ENCODE measurements at regions not wholly inside any gene's neighbourhood (a gene's known extent, or its start where the extent isn't known, plus 50 kb on each side); places are given as distances from the start of the nearest gene placed in this dataset.
A peak's percentile ranks its signal among the peaks of the same experiment; 100 is the strongest.
"Not testable (repeated sequence)": the region's sequence is repeated elsewhere in the genome, so short reads cannot be mapped to it uniquely, and the experiment has no call there.

DNA sequence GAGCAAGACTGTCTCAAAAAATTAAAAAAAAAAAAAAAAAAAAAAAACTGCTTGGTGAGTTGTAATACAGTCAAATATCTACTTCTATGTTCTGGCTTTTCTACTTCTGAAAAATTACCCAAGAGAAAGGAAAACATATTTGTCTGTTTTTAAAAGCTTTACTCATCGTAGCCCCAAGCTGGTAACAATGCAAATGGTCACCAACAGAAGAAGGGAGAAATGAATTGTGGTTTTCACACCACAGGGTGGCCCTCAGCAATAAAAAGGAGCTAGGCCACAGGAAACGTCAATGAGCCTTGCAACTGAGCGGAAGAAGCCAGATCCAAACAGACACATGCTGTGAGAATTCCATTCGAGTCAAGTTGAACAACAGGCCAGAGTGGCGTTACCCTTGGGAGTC, 121.0 kb downstream of the CDRT15L2 start:
- H3K27me3 ChIP-seq (ENCODE audit: insufficient read depth, low read length); H4K20me1 ChIP-seq (ENCODE audit: insufficient read depth); H3K9me3 ChIP-seq (ENCODE audit: control insufficient read depth in 1 of 2, insufficient read depth in 1 of 2, low read depth in 1 of 2, low read length in 2 of 2); H2AFZ ChIP-seq (ENCODE audit: low read depth, low read length, poor library complexity, severe bottlenecking); H3K27ac ChIP-seq (ENCODE audit: low read depth, low read length); H3K4me1 ChIP-seq (ENCODE audit: control insufficient read depth in 1 of 2, insufficient read depth in 2 of 2, low read length in 2 of 2); DNase-seq (ENCODE audit: low read depth, low spot score); CTCF ChIA-PET; BruUV-seq (replicated peaks); H3K4me2 ChIP-seq (ENCODE audit: low read length); intact Hi-C loops (cut with micrococcal nuclease); H3K4me3 ChIP-seq (replicated peaks in 1 of 2; ENCODE audit: low read depth in 1 of 2, low read length in 2 of 2); H3K9me2 ChIP-seq (ENCODE audit: insufficient read depth); POLR2A ChIA-PET; H3K9ac ChIP-seq (ENCODE audit: low read length); RAD21 ChIA-PET (ENCODE audit: low non-redundant PET in 1 of 2, low total read pairs in 2 of 2, uncharacterized antibody in 2 of 2, unreplicated experiment in 2 of 2); H3K79me2 ChIP-seq (ENCODE audit: insufficient read depth, low read length); H3K36me3 ChIP-seq (ENCODE audit: control insufficient read depth in 1 of 2, insufficient read depth in 2 of 2, low read length in 2 of 2): not testable (repeated sequence)
- TF ChIP-seq, protein P1, sequence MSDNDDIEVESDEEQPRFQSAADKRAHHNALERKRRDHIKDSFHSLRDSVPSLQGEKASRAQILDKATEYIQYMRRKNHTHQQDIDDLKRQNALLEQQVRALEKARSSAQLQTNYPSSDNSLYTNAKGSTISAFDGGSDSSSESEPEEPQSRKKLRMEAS (IDR thresholded peaks at IDR 0.05), result 0 out of 2 replicates have a peak, but pooled peaks have one; percentile 14
- ATAC-seq, result peak; percentile 84

DNA sequence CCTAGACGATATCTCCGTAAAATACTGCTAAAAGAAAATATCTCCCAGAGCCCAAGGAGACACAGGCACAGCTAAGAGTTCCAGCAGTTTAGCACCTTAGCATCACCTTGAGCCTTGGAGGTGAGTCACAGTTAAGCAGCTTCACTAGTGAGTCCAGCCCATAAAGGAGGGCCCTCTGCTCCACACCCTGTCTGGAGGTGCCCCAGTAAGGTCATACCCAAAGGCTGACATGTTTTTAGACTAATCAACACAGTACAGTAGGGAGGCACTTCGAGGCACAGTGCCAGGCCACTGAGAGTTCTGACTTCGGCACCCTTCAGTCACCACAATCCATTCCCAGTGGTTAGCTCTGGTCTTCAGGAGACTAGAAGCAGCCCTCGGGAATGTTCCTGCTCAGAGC, 121.8 kb downstream of the CDRT15L2 start:
- H3K9me2 ChIP-seq (ENCODE audit: insufficient read depth); CTCF ChIA-PET; H3K9ac ChIP-seq (ENCODE audit: low read length); RAD21 ChIA-PET (ENCODE audit: low non-redundant PET in 1 of 2, low total read pairs in 2 of 2, uncharacterized antibody in 2 of 2, unreplicated experiment in 2 of 2); H3K4me3 ChIP-seq (replicated peaks in 1 of 2; ENCODE audit: low read depth in 1 of 2, low read length in 2 of 2); H3K36me3 ChIP-seq (ENCODE audit: control insufficient read depth in 1 of 2, insufficient read depth in 2 of 2, low read length in 2 of 2); BruUV-seq (replicated peaks); H4K20me1 ChIP-seq (ENCODE audit: insufficient read depth); H3K27ac ChIP-seq (ENCODE audit: low read depth, low read length); H3K4me1 ChIP-seq (ENCODE audit: control insufficient read depth in 1 of 2, insufficient read depth in 2 of 2, low read length in 2 of 2); intact Hi-C loops (cut with micrococcal nuclease); H2AFZ ChIP-seq (ENCODE audit: low read depth, low read length, poor library complexity, severe bottlenecking); H3K27me3 ChIP-seq (ENCODE audit: insufficient read depth, low read length); DNase-seq (ENCODE audit: low read depth, low spot score); H3K9me3 ChIP-seq (ENCODE audit: control insufficient read depth in 1 of 2, insufficient read depth in 1 of 2, low read depth in 1 of 2, low read length in 2 of 2); H3K79me2 ChIP-seq (ENCODE audit: insufficient read depth, low read length); POLR2A ChIA-PET: not testable (repeated sequence)
- peak; percentile 75 for ATAC-seq
- H3K4me2 ChIP-seq (ENCODE audit: low read length), result 0 out of 2 replicates have a peak overlapping the region, but pooled peaks have one; percentile 14

DNA sequence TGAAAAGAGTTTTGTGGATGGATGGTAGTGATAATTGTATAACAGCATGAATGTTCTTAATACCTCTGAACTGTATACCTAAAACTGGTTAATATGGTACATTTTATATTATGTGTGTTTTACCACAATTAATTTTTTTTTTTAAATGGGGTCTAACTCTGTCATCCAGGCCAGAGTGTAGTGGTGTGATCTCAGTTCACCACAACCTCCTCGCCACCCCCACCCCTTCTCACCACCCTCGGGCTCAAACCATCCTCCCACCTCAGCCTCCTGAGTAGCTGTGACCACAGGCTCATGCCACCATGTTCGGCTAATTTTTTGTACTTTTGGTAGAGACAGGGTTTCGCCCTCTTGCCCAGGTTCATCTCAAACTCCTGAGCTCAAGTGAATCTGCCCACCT, 123.2 kb downstream of the CDRT15L2 start:
- peaks cover 4 to 6% of the 10 kb centered on the region in 2 experiments; a peak in 2 of 4 replicates for H3K4me1 ChIP-seq (ENCODE audit: control insufficient read depth in 1 of 2, insufficient read depth in 2 of 2, low read length in 2 of 2)
- ChIA-PET RAD21 (ENCODE audit: low non-redundant PET in 1 of 2, low total read pairs in 2 of 2, uncharacterized antibody in 2 of 2, unreplicated experiment in 2 of 2) (no interaction called here), CTCF (no interaction called here), POLR2A (no interaction called here)
- no peak overlapping the region for H3K9ac ChIP-seq (ENCODE audit: low read length)
- no peaks in the 10 kb centered on the region for H3K9me2 ChIP-seq (ENCODE audit: insufficient read depth)
- no peaks in the 10 kb centered on the region for H3K79me2 ChIP-seq (ENCODE audit: insufficient read depth, low read length)
- DNase-seq (ENCODE audit: low read depth, low spot score) (no peak), ATAC-seq (no peak)
- BruUV-seq (replicated peaks), result no TSS peak
- intact Hi-C loops (cut with micrococcal nuclease), result no loop called here
- no peak overlapping the region for H3K4me2 ChIP-seq (ENCODE audit: low read length)
- no peaks in the 10 kb centered on the region for H3K9me3 ChIP-seq (ENCODE audit: control insufficient read depth in 1 of 2, insufficient read depth in 1 of 2, low read depth in 1 of 2, low read length in 2 of 2)
- no peaks in the 10 kb centered on the region for H3K36me3 ChIP-seq (ENCODE audit: control insufficient read depth in 1 of 2, insufficient read depth in 2 of 2, low read length in 2 of 2)
- H4K20me1 ChIP-seq (ENCODE audit: insufficient read depth), result no peaks in the 10 kb centered on the region
- no peak overlapping the region for H3K27ac ChIP-seq (ENCODE audit: low read depth, low read length)
- H3K27me3 ChIP-seq (ENCODE audit: insufficient read depth, low read length), result no peaks in the 10 kb centered on the region
- H2AFZ ChIP-seq (ENCODE audit: low read depth, low read length, poor library complexity, severe bottlenecking), result no peak overlapping the region
- H3K4me3 ChIP-seq (replicated peaks in 1 of 2; ENCODE audit: low read depth in 1 of 2, low read length in 2 of 2), result no peak overlapping the region
- TF ChIP-seq POLR2AphosphoS5 (IDR thresholded peaks at IDR 0.05; ENCODE audit: low read depth, low read length) (no peak), ELF1 (IDR thresholded peaks at IDR 0.05; ENCODE audit: borderline replicate concordance, low read depth) (no peak), POLR2A (IDR thresholded peaks at IDR 0.05; ENCODE audit: borderline replicate concordance, extremely low read depth, insufficient read depth, insufficient read length) (no peak), SRF (IDR thresholded peaks at IDR 0.05; ENCODE audit: low read depth) (no peak), SIN3A (IDR thresholded peaks at IDR 0.05; ENCODE audit: low read depth) (no peak)
- TF ChIP-seq, protein P2, sequence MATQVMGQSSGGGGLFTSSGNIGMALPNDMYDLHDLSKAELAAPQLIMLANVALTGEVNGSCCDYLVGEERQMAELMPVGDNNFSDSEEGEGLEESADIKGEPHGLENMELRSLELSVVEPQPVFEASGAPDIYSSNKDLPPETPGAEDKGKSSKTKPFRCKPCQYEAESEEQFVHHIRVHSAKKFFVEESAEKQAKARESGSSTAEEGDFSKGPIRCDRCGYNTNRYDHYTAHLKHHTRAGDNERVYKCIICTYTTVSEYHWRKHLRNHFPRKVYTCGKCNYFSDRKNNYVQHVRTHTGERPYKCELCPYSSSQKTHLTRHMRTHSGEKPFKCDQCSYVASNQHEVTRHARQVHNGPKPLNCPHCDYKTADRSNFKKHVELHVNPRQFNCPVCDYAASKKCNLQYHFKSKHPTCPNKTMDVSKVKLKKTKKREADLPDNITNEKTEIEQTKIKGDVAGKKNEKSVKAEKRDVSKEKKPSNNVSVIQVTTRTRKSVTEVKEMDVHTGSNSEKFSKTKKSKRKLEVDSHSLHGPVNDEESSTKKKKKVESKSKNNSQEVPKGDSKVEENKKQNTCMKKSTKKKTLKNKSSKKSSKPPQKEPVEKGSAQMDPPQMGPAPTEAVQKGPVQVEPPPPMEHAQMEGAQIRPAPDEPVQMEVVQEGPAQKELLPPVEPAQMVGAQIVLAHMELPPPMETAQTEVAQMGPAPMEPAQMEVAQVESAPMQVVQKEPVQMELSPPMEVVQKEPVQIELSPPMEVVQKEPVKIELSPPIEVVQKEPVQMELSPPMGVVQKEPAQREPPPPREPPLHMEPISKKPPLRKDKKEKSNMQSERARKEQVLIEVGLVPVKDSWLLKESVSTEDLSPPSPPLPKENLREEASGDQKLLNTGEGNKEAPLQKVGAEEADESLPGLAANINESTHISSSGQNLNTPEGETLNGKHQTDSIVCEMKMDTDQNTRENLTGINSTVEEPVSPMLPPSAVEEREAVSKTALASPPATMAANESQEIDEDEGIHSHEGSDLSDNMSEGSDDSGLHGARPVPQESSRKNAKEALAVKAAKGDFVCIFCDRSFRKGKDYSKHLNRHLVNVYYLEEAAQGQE (IDR thresholded peaks at IDR 0.05; ENCODE audit: low read depth), result no peak
- TF ChIP-seq, protein P3, sequence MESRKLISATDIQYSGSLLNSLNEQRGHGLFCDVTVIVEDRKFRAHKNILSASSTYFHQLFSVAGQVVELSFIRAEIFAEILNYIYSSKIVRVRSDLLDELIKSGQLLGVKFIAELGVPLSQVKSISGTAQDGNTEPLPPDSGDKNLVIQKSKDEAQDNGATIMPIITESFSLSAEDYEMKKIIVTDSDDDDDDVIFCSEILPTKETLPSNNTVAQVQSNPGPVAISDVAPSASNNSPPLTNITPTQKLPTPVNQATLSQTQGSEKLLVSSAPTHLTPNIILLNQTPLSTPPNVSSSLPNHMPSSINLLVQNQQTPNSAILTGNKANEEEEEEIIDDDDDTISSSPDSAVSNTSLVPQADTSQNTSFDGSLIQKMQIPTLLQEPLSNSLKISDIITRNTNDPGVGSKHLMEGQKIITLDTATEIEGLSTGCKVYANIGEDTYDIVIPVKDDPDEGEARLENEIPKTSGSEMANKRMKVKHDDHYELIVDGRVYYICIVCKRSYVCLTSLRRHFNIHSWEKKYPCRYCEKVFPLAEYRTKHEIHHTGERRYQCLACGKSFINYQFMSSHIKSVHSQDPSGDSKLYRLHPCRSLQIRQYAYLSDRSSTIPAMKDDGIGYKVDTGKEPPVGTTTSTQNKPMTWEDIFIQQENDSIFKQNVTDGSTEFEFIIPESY (IDR thresholded peaks at IDR 0.05; ENCODE audit: extremely low read depth, insufficient replicate concordance, low read length), result no peak
- TF ChIP-seq, protein P1 (IDR thresholded peaks at IDR 0.05), result no peak

All from HCT116 (cell line).